ENCODE measurements at regions not wholly inside any gene's neighbourhood (a gene's known extent, or its start where the extent isn't known, plus 50 kb on each side); places are given as distances from the start of the nearest gene placed in this dataset.
"Not testable (repeated sequence)": the region's sequence is repeated elsewhere in the genome, so short reads cannot be mapped to it uniquely, and the experiment has no call there.

GRCh38 chr9:29432191-29432590 is 1858.9 kb upstream of the C9orf72 start:
- Histone ChIP-seq H3K27ac (ENCODE audit: low read length) (no peak overlapping the region), H3K4me1 (ENCODE audit: control insufficient read depth, insufficient read depth, low read length) (no peaks in the 10 kb centered on the region), H3K4me3 (ENCODE audit: low read depth in 2 of 2, low read length in 2 of 2) (no peak overlapping the region), H3K9me3 (ENCODE audit: control insufficient read depth, insufficient read depth, low read depth, low read length) (no peaks in the 10 kb centered on the region), H3K27me3 (ENCODE audit: control insufficient read depth, insufficient read depth, low read length) (no peaks in the 10 kb centered on the region), H3K36me3 (ENCODE audit: control insufficient read depth, insufficient read depth, low read length) (no peaks in the 10 kb centered on the region)
- no peak for TF ChIP-seq POLR2AphosphoS5 (IDR thresholded peaks at IDR 0.05; ENCODE audit: low read depth, low read length)
- no peak for TF ChIP-seq TCF7L2 (IDR thresholded peaks at IDR 0.05; ENCODE audit: low read depth, low read length)
- no peak for TF ChIP-seq CTCF (IDR thresholded peaks at IDR 0.05)
- no peak for TF ChIP-seq REST (IDR thresholded peaks at IDR 0.05; ENCODE audit: insufficient read depth in 1 of 2, low read depth in 2 of 2, low read length in 1 of 2)
- TF ChIP-seq SIN3A (IDR thresholded peaks at IDR 0.05; ENCODE audit: borderline replicate concordance, insufficient read depth, low read depth, low read length): no peak
- ATAC-seq (no peak), DNase-seq (ENCODE audit: low read depth, low spot score) (no peak)
- in situ Hi-C loops (cut with HindIII; ENCODE audit: low pct_unique_long_range_greater_than_20kb, low sequenced_read_pairs): no loop called here
- ChIA-PET POLR2A (no interaction called here), CTCF (no interaction called here)
- intact Hi-C loops (cut with micrococcal nuclease; ENCODE audit: unreplicated experiment): loop anchor here (10.0 kb wide), 1 partner anchor 143 kb away; no protein-coding TSS in a partner anchor
- BruUV-seq (replicated peaks): no TSS peak

GRCh38 chr9:29432656-29433055 is 1859.4 kb upstream of the C9orf72 start:
- intact Hi-C loops (cut with micrococcal nuclease; ENCODE audit: unreplicated experiment): loop anchor here (10.0 kb wide), 1 partner anchor 142 kb away; no protein-coding TSS in a partner anchor
- ATAC-seq; H3K4me1 ChIP-seq (ENCODE audit: control insufficient read depth, insufficient read depth, low read length); H3K27me3 ChIP-seq (ENCODE audit: control insufficient read depth, insufficient read depth, low read length); in situ Hi-C loops (cut with HindIII; ENCODE audit: low pct_unique_long_range_greater_than_20kb, low sequenced_read_pairs); H3K4me3 ChIP-seq (ENCODE audit: low read depth in 2 of 2, low read length in 2 of 2); H3K9me3 ChIP-seq (ENCODE audit: control insufficient read depth, insufficient read depth, low read depth, low read length); DNase-seq (ENCODE audit: low read depth, low spot score); BruUV-seq (replicated peaks); POLR2A ChIA-PET; H3K27ac ChIP-seq (ENCODE audit: low read length); H3K36me3 ChIP-seq (ENCODE audit: control insufficient read depth, insufficient read depth, low read length); CTCF ChIA-PET: not testable (repeated sequence)

GRCh38 chr9:29435368-29435767 is 1862.1 kb upstream of the C9orf72 start:
- TF ChIP-seq CTCF (IDR thresholded peaks at IDR 0.05) (no peak), POLR2AphosphoS5 (IDR thresholded peaks at IDR 0.05; ENCODE audit: low read depth, low read length) (no peak)
- no peaks in the 10 kb centered on the region; the same call in 1 of the 2 replicates for H3K9me3 ChIP-seq (ENCODE audit: control insufficient read depth, insufficient read depth, low read depth, low read length)
- ChIA-PET CTCF (no interaction called here), POLR2A (no interaction called here)
- no peak overlapping the region for H3K4me3 ChIP-seq (ENCODE audit: low read depth in 2 of 2, low read length in 2 of 2)
- no peaks in the 10 kb centered on the region for H3K27me3 ChIP-seq (ENCODE audit: control insufficient read depth, insufficient read depth, low read length)
- in situ Hi-C loops (cut with HindIII; ENCODE audit: low pct_unique_long_range_greater_than_20kb, low sequenced_read_pairs): no loop called here
- ATAC-seq: no peak
- no peaks in the 10 kb centered on the region for H3K36me3 ChIP-seq (ENCODE audit: control insufficient read depth, insufficient read depth, low read length)
- no TSS peak for BruUV-seq (replicated peaks)
- no peaks in the 10 kb centered on the region for H3K4me1 ChIP-seq (ENCODE audit: control insufficient read depth, insufficient read depth, low read length)
- intact Hi-C loops (cut with micrococcal nuclease; ENCODE audit: unreplicated experiment): loop anchor here (10.0 kb wide), 1 partner anchor 139 kb away; no protein-coding TSS in a partner anchor
- DNase-seq (ENCODE audit: low read depth, low spot score): no peak
- no peak overlapping the region for H3K27ac ChIP-seq (ENCODE audit: low read length)
